ENCODE measurements at regions not wholly inside any gene's neighbourhood (a gene's known extent, or its start where the extent isn't known, plus 50 kb on each side); places are given as distances from the start of the nearest gene placed in this dataset.

GRCh38 chr2:12587729-12588522, 128.8 kb upstream of the TRIB2 start:
- no peak overlapping the region for H3K4me3 ChIP-seq (replicated peaks in 1 of 3; ENCODE audit: insufficient read depth in 1 of 3, low read depth in 1 of 3, low read length in 3 of 3)
- no peaks in the 10 kb centered on the region for H3K4me1 ChIP-seq (ENCODE audit: control insufficient read depth, extremely low read depth, insufficient read depth, low read length)
- ChIA-PET POLR2A (no interaction called here), CTCF (interaction anchor here (1.2 kb wide), 1 partner anchor 15 kb away, joined by 3 read pairs; no protein-coding TSS in a partner anchor)
- dilution Hi-C loops (cut with MboI; ENCODE audit: extremely low pct_ligation_motif_present, low sequenced_read_pairs), result no loop called here
- H3K9ac ChIP-seq (replicated peaks; ENCODE audit: extremely low read depth, insufficient read depth, low read length), result no peak overlapping the region
- no peak overlapping the region for H3K27ac ChIP-seq (ENCODE audit: insufficient read depth, low read depth, low read length)
- TF ChIP-seq GATA2 (IDR thresholded peaks at IDR 0.05; ENCODE audit: insufficient read depth, insufficient read length, low read depth, low read length) (no peak), CTCF (IDR thresholded peaks at IDR 0.05; ENCODE audit: extremely low read depth in 1 of 2, insufficient read depth in 1 of 2, low read depth in 1 of 2, low read length in 2 of 2) (no peak), EZH2 (IDR thresholded peaks at IDR 0.05; ENCODE audit: borderline replicate concordance, low read depth, low read length, severe bottlenecking) (no peak), POLR2AphosphoS5 (IDR thresholded peaks at IDR 0.05; ENCODE audit: insufficient read depth, low read depth, low read length) (no peak), FOS (IDR thresholded peaks at IDR 0.05; ENCODE audit: borderline replicate concordance, insufficient read depth, low read length) (no peak), MYC (IDR thresholded peaks at IDR 0.05; ENCODE audit: low read depth, low read length) (no peak), MAX (IDR thresholded peaks at IDR 0.05; ENCODE audit: insufficient read depth, insufficient read length) (no peak), POLR2A (IDR thresholded peaks at IDR 0.05; ENCODE audit: low read depth, low read length) (no peak), JUN (IDR thresholded peaks at IDR 0.05; ENCODE audit: borderline replicate concordance, insufficient read depth, insufficient read length, low read depth) (no peak)
- H3K27me3 ChIP-seq (ENCODE audit: control insufficient read depth in 2 of 2, insufficient read depth in 2 of 2, low read length in 2 of 2), result no peaks in the 10 kb centered on the region
- BruUV-seq (replicated peaks), result no TSS peak
- H3K79me2 ChIP-seq (ENCODE audit: control insufficient read depth, insufficient read depth, low read length), result no peaks in the 10 kb centered on the region
- intact Hi-C loops (cut with micrococcal nuclease), result loop anchor here (2.0 kb wide), 1 partner anchor 19 kb away; no protein-coding TSS in a partner anchor
- no peaks in the 10 kb centered on the region for H3K36me3 ChIP-seq (ENCODE audit: control insufficient read depth in 2 of 2, extremely low read depth in 1 of 2, insufficient read depth in 2 of 2, low read length in 2 of 2)
- DNase-seq (ENCODE audit: low read depth, low spot score) (peak; percentile 22), FAIRE-seq (peak; percentile 46)
- H2AFZ ChIP-seq (ENCODE audit: low read depth, low read length), result no peak overlapping the region
- H3K9me3 ChIP-seq (replicated peaks; ENCODE audit: control insufficient read depth, insufficient read depth, low read length), result no peaks in the 10 kb centered on the region
- no peaks in the 10 kb centered on the region for H3K9me1 ChIP-seq (replicated peaks; ENCODE audit: control insufficient read depth, extremely low read depth, insufficient read depth, low read length)
- no peaks in the 10 kb centered on the region for H4K20me1 ChIP-seq (replicated peaks; ENCODE audit: control insufficient read depth, extremely low read depth, insufficient read depth, low read length)
- H3K4me2 ChIP-seq (ENCODE audit: insufficient read depth, low read length), result no peak overlapping the region

Measured in endothelial cell of umbilical vein (primary cell).